Loucy (cell line): ENCODE measurements at regions not wholly inside any gene's neighbourhood (a gene's known extent, or its start where the extent isn't known, plus 50 kb on each side); places are given as distances from the start of the nearest gene placed in this dataset.

ENCODE experiments used
- H2AFZ ChIP-seq: fragments of 200-600 bp; sonication (generic); 2 replicates; pipeline ENCODE4 v1.6.0; 2016; ENCODE audit warnings: antibody characterized with exemption, mild to moderate bottlenecking, low read length, moderate library complexity
- H3F3A ChIP-seq: fragments of 200-600 bp; 2 replicates; pipeline ENCODE4 v1.6.0; 2016; ENCODE audit warnings: antibody characterized with exemption, low read depth, mild to moderate bottlenecking
- H3K27me3 ChIP-seq: fragments of 200-600 bp; sonication (generic); 2 replicates; pipeline ENCODE4 v1.6.1; 2014; ENCODE audit warnings: low read length, mild to moderate bottlenecking; ENCODE audit not compliant: insufficient read depth, poor library complexity, severe bottlenecking
- H3K36me3 ChIP-seq: fragments of 200-600 bp; sonication (generic); 2 replicates; pipeline ENCODE4 v1.6.1; 2016; ENCODE audit warnings: low read length; ENCODE audit not compliant: insufficient read depth
- H3K4me1 ChIP-seq: fragments of 200-600 bp; sonication (generic); 2 replicates; pipeline ENCODE4 v1.5.1; 2014; ENCODE audit warnings: low read length, mild to moderate bottlenecking; ENCODE audit not compliant: insufficient read depth, poor library complexity, severe bottlenecking
- H3K4me2 ChIP-seq: fragments of 200-600 bp; sonication (generic); 2 replicates; pipeline ENCODE4 v1.6.0; 2014; ENCODE audit warnings: antibody characterized with exemption, low read length, low read depth, mild to moderate bottlenecking; ENCODE audit not compliant: poor library complexity, severe bottlenecking
- H3K4me3 ChIP-seq: fragments of 200-600 bp; sonication (generic); 2 replicates; pipeline ENCODE4 v1.5.1; 2014; ENCODE audit warnings: low read length, mild to moderate bottlenecking, mixed read lengths; ENCODE audit not compliant: poor library complexity, severe bottlenecking
- H3K79me2 ChIP-seq: fragments of 200-600 bp; sonication (generic); 2 replicates; pipeline ENCODE4 v1.6.1; 2014; ENCODE audit warnings: low read length; ENCODE audit not compliant: insufficient read depth
- H3K9ac ChIP-seq: fragments of 200-600 bp; sonication (generic); 2 replicates; pipeline ENCODE4 v1.6.0; 2014; ENCODE audit warnings: mild to moderate bottlenecking, low read depth, low read length, moderate library complexity; ENCODE audit not compliant: poor library complexity, severe bottlenecking
- H3K9me2 ChIP-seq: fragments of 200-600 bp; sonication (generic); replicated peaks from 2 replicates; pipeline ENCODE4 v1.6.1; 2016; ENCODE audit warnings: low read depth, low read length, mixed read lengths
- H3K9me3 ChIP-seq: fragments of 200-600 bp; sonication (generic); 2 replicates; pipeline ENCODE4 v1.6.1; 2014; ENCODE audit warnings: mild to moderate bottlenecking, antibody characterized with exemption, low read length, low read depth; ENCODE audit not compliant: insufficient read depth
- H4K20me1 ChIP-seq: fragments of 200-600 bp; sonication (generic); 2 replicates; pipeline ENCODE4 v1.6.0; 2014; ENCODE audit warnings: antibody characterized with exemption, low read length, mild to moderate bottlenecking; ENCODE audit not compliant: insufficient read depth, poor library complexity, severe bottlenecking
- CTCF ChIP-seq: fragments of 200-600 bp; sonication (generic); conservative IDR thresholded peaks from 2 replicates; pipeline ENCODE4 v1.5.1; 2014; ENCODE audit warnings: mild to moderate bottlenecking, antibody characterized with exemption, low read length
- EZH2phosphoT487 ChIP-seq: fragments of 200-600 bp; IDR thresholded peaks from 2 replicates; pipeline ENCODE4 v1.6.1; 2018; ENCODE audit warnings: antibody characterized with exemption, mild to moderate bottlenecking, moderate library complexity, borderline replicate concordance

GRCh38 chr13:83798731-83799130, 83.5 kb downstream of the SLITRK1 start:
- Histone ChIP-seq H3K4me3 (no peak overlapping the region), H2AFZ (no peak overlapping the region), H3K9me3 (no peaks in the 10 kb centered on the region), H4K20me1 (no peaks in the 10 kb centered on the region), H3K9ac (no peak overlapping the region), H3K36me3 (no peaks in the 10 kb centered on the region), H3K4me2 (no peak overlapping the region), H3K4me1 (no peaks in the 10 kb centered on the region), H3F3A (no peaks in the 10 kb centered on the region), H3K79me2 (no peaks in the 10 kb centered on the region), H3K9me2 (no peaks in the 10 kb centered on the region), H3K27me3 (no peaks in the 10 kb centered on the region)
- TF ChIP-seq CTCF, result no peak
- no peak for TF ChIP-seq EZH2phosphoT487

- no peaks in the 10 kb centered on the region for H3F3A ChIP-seq
- H4K20me1 ChIP-seq, result no peaks in the 10 kb centered on the region
- H3K4me1 ChIP-seq, result no peaks in the 10 kb centered on the region
- H3K36me3 ChIP-seq, result no peaks in the 10 kb centered on the region
- TF ChIP-seq EZH2phosphoT487 (no peak), CTCF (no peak)
- no peak overlapping the region for H3K4me3 ChIP-seq
- no peak overlapping the region for H3K4me2 ChIP-seq
- H2AFZ ChIP-seq, result no peak overlapping the region
- H3K27me3 ChIP-seq, result no peaks in the 10 kb centered on the region
- no peaks in the 10 kb centered on the region for H3K9me3 ChIP-seq
- H3K9me2 ChIP-seq, result no peaks in the 10 kb centered on the region
- no peak overlapping the region for H3K9ac ChIP-seq
- no peaks in the 10 kb centered on the region for H3K79me2 ChIP-seq
Measured at GRCh38 chr13:83796364-83796763, 85.9 kb downstream of the SLITRK1 start.

GRCh38 chr13:83794583-83794982, 87.7 kb downstream of the SLITRK1 start:
- Histone ChIP-seq H3K79me2 (no peaks in the 10 kb centered on the region), H3K4me2 (no peak overlapping the region), H3K4me3 (no peak overlapping the region), H2AFZ (no peak overlapping the region), H3K27me3 (no peaks in the 10 kb centered on the region), H3K36me3 (no peaks in the 10 kb centered on the region), H3K9ac (no peak overlapping the region), H3F3A (no peaks in the 10 kb centered on the region), H3K9me2 (no peaks in the 10 kb centered on the region), H4K20me1 (no peaks in the 10 kb centered on the region), H3K9me3 (no peaks in the 10 kb centered on the region), H3K4me1 (no peaks in the 10 kb centered on the region)
- TF ChIP-seq EZH2phosphoT487 (no peak), CTCF (no peak)
